ENCODE measurements at regions not wholly inside any gene's neighbourhood (a gene's known extent, or its start where the extent isn't known, plus 50 kb on each side); places are given as distances from the start of the nearest gene placed in this dataset.

GRCh38 chr5:74412066-74412465 lies 228.5 kb downstream of the ENC1 start:
- no peaks in the 10 kb centered on the region for H3K4me1 ChIP-seq (ENCODE audit: control insufficient read depth in 1 of 2, insufficient read depth in 1 of 2, low read depth in 1 of 2, low read length in 1 of 2)
- no peak overlapping the region for H3K4me3 ChIP-seq (ENCODE audit: low read depth in 1 of 2, low read length in 1 of 2)
- H3K27me3 ChIP-seq = no peaks in the 10 kb centered on the region
- TF ChIP-seq CTCF (IDR thresholded peaks at IDR 0.05) = no peak
- H3K36me3 ChIP-seq = no peaks in the 10 kb centered on the region
- H3K27ac ChIP-seq = no peak overlapping the region
- H3K9me3 ChIP-seq = no peaks in the 10 kb centered on the region

GRCh38 chr5:74409712-74410111 lies 230.8 kb downstream of the ENC1 start:
- no peaks in the 10 kb centered on the region for H3K9me3 ChIP-seq
- H3K4me3 ChIP-seq (ENCODE audit: low read depth in 1 of 2, low read length in 1 of 2) = no peak overlapping the region
- TF ChIP-seq CTCF (IDR thresholded peaks at IDR 0.05) = no peak
- H3K27me3 ChIP-seq = no peaks in the 10 kb centered on the region
- no peaks in the 10 kb centered on the region for H3K4me1 ChIP-seq (ENCODE audit: control insufficient read depth in 1 of 2, insufficient read depth in 1 of 2, low read depth in 1 of 2, low read length in 1 of 2)
- H3K36me3 ChIP-seq = no peaks in the 10 kb centered on the region
- no peak overlapping the region for H3K27ac ChIP-seq

- TF ChIP-seq CTCF (IDR thresholded peaks at IDR 0.05) = no peak
- Histone ChIP-seq H3K27ac (no peak overlapping the region), H3K4me1 (ENCODE audit: control insufficient read depth in 1 of 2, insufficient read depth in 1 of 2, low read depth in 1 of 2, low read length in 1 of 2) (no peaks in the 10 kb centered on the region), H3K9me3 (no peaks in the 10 kb centered on the region), H3K36me3 (no peaks in the 10 kb centered on the region), H3K4me3 (ENCODE audit: low read depth in 1 of 2, low read length in 1 of 2) (no peak overlapping the region), H3K27me3 (no peaks in the 10 kb centered on the region)
Measured at GRCh38 chr5:74409166-74409706, 231.3 kb downstream of the ENC1 start.

- TF ChIP-seq CTCF (IDR thresholded peaks at IDR 0.05) = no peak
- H3K27ac ChIP-seq = no peak overlapping the region
- H3K36me3 ChIP-seq = no peaks in the 10 kb centered on the region
- H3K4me1 ChIP-seq (ENCODE audit: control insufficient read depth in 1 of 2, insufficient read depth in 1 of 2, low read depth in 1 of 2, low read length in 1 of 2) = no peaks in the 10 kb centered on the region
- H3K9me3 ChIP-seq = no peaks in the 10 kb centered on the region
- H3K27me3 ChIP-seq = no peaks in the 10 kb centered on the region
- H3K4me3 ChIP-seq (ENCODE audit: low read depth in 1 of 2, low read length in 1 of 2) = no peak overlapping the region
Measured at GRCh38 chr5:74408150-74409043, 232.1 kb downstream of the ENC1 start.

GRCh38 chr5:74407701-74408100 lies 232.8 kb downstream of the ENC1 start:
- Histone ChIP-seq H3K4me3 (ENCODE audit: low read depth in 1 of 2, low read length in 1 of 2) (no peak overlapping the region), H3K27ac (no peak overlapping the region), H3K9me3 (no peaks in the 10 kb centered on the region), H3K27me3 (no peaks in the 10 kb centered on the region), H3K36me3 (no peaks in the 10 kb centered on the region), H3K4me1 (ENCODE audit: control insufficient read depth in 1 of 2, insufficient read depth in 1 of 2, low read depth in 1 of 2, low read length in 1 of 2) (no peaks in the 10 kb centered on the region)
- no peak for TF ChIP-seq CTCF (IDR thresholded peaks at IDR 0.05)

Data from neutrophil (primary cell).